Inflammatory macrophage treated with lipopolysaccharide for 1 hour (primary cell): ENCODE measurements at regions not wholly inside any gene's neighbourhood (a gene's known extent, or its start where the extent isn't known, plus 50 kb on each side); places are given as distances from the start of the nearest gene placed in this dataset.

Experiments
- DNase-seq, 2 donors: peaks; one replicate each; pipeline ENCODE4 v3.0.0-alpha.2; 2020 to 2022

- no peak for DNase-seq
These were observed 216.3 kb downstream of the BUD13 start for GRCh38 chr11:116556483-116556882.

GRCh38 chr11:116553482-116553881, 219.3 kb downstream of the BUD13 start:
- DNase-seq, result no peak

- no peak for DNase-seq
These were observed 221.2 kb downstream of the BUD13 start for GRCh38 chr11:116551576-116551975.

- DNase-seq, result no peak
These were observed 224.5 kb downstream of the BUD13 start for GRCh38 chr11:116548256-116548655.

- DNase-seq, result no peak
These were observed 225.2 kb downstream of the BUD13 start for GRCh38 chr11:116547571-116547970.

GRCh38 chr11:116545912-116546311, 226.9 kb downstream of the BUD13 start:
- no peak for DNase-seq

- no peak for DNase-seq
These were observed 228.1 kb downstream of the BUD13 start for GRCh38 chr11:116544721-116545120.

- no peak for DNase-seq
These were observed 228.8 kb downstream of the BUD13 start for GRCh38 chr11:116543911-116544475.

- DNase-seq, result no peak
These were observed 229.7 kb downstream of the BUD13 start for GRCh38 chr11:116543099-116543498.

- DNase-seq, result no peak
These were observed 230.4 kb downstream of the BUD13 start for GRCh38 chr11:116542406-116542805.

- DNase-seq, result no peak
These were observed 231.3 kb downstream of the BUD13 start for GRCh38 chr11:116541460-116541859.

- no peak for DNase-seq
These were observed 232.0 kb downstream of the BUD13 start for GRCh38 chr11:116540645-116541304.

GRCh38 chr11:116539836-116540418, 232.9 kb downstream of the BUD13 start:
- no peak for DNase-seq

GRCh38 chr11:116539211-116539610, 233.6 kb downstream of the BUD13 start:
- no peak for DNase-seq

- no peak for DNase-seq
These were observed 234.1 kb downstream of the BUD13 start for GRCh38 chr11:116538677-116539076.

GRCh38 chr11:116537709-116538108, 235.1 kb downstream of the BUD13 start:
- no peak for DNase-seq

GRCh38 chr11:116537121-116537520, 235.7 kb downstream of the BUD13 start:
- no peak for DNase-seq

GRCh38 chr11:116536416-116536815, 236.4 kb downstream of the BUD13 start:
- no peak for DNase-seq

GRCh38 chr11:116535994-116536393, 236.8 kb downstream of the BUD13 start:
- DNase-seq, result no peak

- no peak for DNase-seq
These were observed 237.7 kb downstream of the BUD13 start for GRCh38 chr11:116535120-116535519.

- DNase-seq, result no peak
These were observed 238.4 kb downstream of the BUD13 start for GRCh38 chr11:116534270-116534975.

GRCh38 chr11:116533186-116533825, 239.5 kb downstream of the BUD13 start:
- no peak for DNase-seq

- DNase-seq, result no peak
These were observed 240.7 kb downstream of the BUD13 start for GRCh38 chr11:116532066-116532465.
